MG63 (cell line): ENCODE measurements at regions not wholly inside any gene's neighbourhood (a gene's known extent, or its start where the extent isn't known, plus 50 kb on each side); places are given as distances from the start of the nearest gene placed in this dataset.
"Not testable (repeated sequence)": the region's sequence is repeated elsewhere in the genome, so short reads cannot be mapped to it uniquely, and the experiment has no call there.

ENCODE experiments used
- DNase-seq: peaks from one replicate; pipeline ENCODE4 v3.0.0-alpha.2; 2020
- H3K27me3 ChIP-seq: fragments of 250-450 bp; sonication (Bioruptor Pico); 2 replicates; pipeline ENCODE4 v1.5.1; 2020; ENCODE audit warnings: mild to moderate bottlenecking, moderate library complexity
- H3K36me3 ChIP-seq: fragments of 250-450 bp; sonication (Bioruptor Pico); 2 replicates; pipeline ENCODE4 v1.5.1; 2020; ENCODE audit warnings: mild to moderate bottlenecking, moderate library complexity
- H3K4me3 ChIP-seq: fragments of 250-450 bp; sonication (Bioruptor Pico); 2 replicates; pipeline ENCODE4 v1.5.1; 2020; ENCODE audit warnings: mild to moderate bottlenecking, moderate library complexity
- H3K9me3 ChIP-seq: fragments of 250-450 bp; sonication (Bioruptor Pico); 2 replicates; pipeline ENCODE4 v1.5.1; 2020; ENCODE audit warnings: mild to moderate bottlenecking, moderate library complexity

GRCh38 chr12:38528527-38528926 lies 212.0 kb downstream of the ALG10B start:
- Histone ChIP-seq H3K9me3 (no peaks in the 10 kb centered on the region), H3K4me3 (no peak overlapping the region), H3K27me3 (no peaks in the 10 kb centered on the region), H3K36me3 (no peaks in the 10 kb centered on the region)
- no peak for DNase-seq

- H3K9me3 ChIP-seq, DNase-seq, H3K4me3 ChIP-seq: not testable (repeated sequence)
These were observed 212.7 kb downstream of the ALG10B start for GRCh38 chr12:38529281-38529680.

GRCh38 chr12:38538319-38538718 lies 221.7 kb downstream of the ALG10B start:
- Histone ChIP-seq H3K36me3 (no peaks in the 10 kb centered on the region), H3K4me3 (no peak overlapping the region), H3K9me3 (no peaks in the 10 kb centered on the region), H3K27me3 (no peaks in the 10 kb centered on the region)
- no peak for DNase-seq

More at GRCh38 chr12:38529281-38529680, 212.7 kb downstream of the ALG10B start:
- not testable (repeated sequence) for H3K27me3 ChIP-seq, H3K36me3 ChIP-seq

GRCh38 chr12:38540156-38540555 lies 223.6 kb downstream of the ALG10B start:
- no peak for DNase-seq
- Histone ChIP-seq H3K36me3 (no peaks in the 10 kb centered on the region), H3K27me3 (no peaks in the 10 kb centered on the region), H3K4me3 (no peak overlapping the region), H3K9me3 (no peaks in the 10 kb centered on the region)

- no peaks in the 10 kb centered on the region for H3K36me3 ChIP-seq
- DNase-seq: no peak
- H3K4me3 ChIP-seq: no peak overlapping the region
- no peaks in the 10 kb centered on the region for H3K9me3 ChIP-seq
- H3K27me3 ChIP-seq: no peaks in the 10 kb centered on the region
These were observed 225.3 kb downstream of the ALG10B start for GRCh38 chr12:38541849-38542248.

GRCh38 chr12:38543151-38543550 lies 226.6 kb downstream of the ALG10B start:
- no peak overlapping the region for H3K4me3 ChIP-seq
- H3K36me3 ChIP-seq: no peaks in the 10 kb centered on the region
- H3K9me3 ChIP-seq: no peaks in the 10 kb centered on the region
- no peak for DNase-seq
- no peaks in the 10 kb centered on the region for H3K27me3 ChIP-seq

GRCh38 chr12:38544330-38545066 lies 227.9 kb downstream of the ALG10B start:
- DNase-seq: no peak
- H3K4me3 ChIP-seq: peak overlapping the region; percentile 2; the same call in 1 of the 2 replicates

GRCh38 chr12:38547586-38547985 lies 231.0 kb downstream of the ALG10B start:
- Histone ChIP-seq H3K9me3 (no peaks in the 10 kb centered on the region), H3K27me3 (no peaks in the 10 kb centered on the region), H3K4me3 (no peak overlapping the region), H3K36me3 (no peaks in the 10 kb centered on the region)
- no peak for DNase-seq

More at GRCh38 chr12:38544330-38545066, 227.9 kb downstream of the ALG10B start:
- Histone ChIP-seq H3K27me3 (no peaks in the 10 kb centered on the region), H3K36me3 (no peaks in the 10 kb centered on the region), H3K9me3 (no peaks in the 10 kb centered on the region)

GRCh38 chr12:38555620-38556591 lies 239.3 kb downstream of the ALG10B start:
- Histone ChIP-seq H3K9me3 (peaks cover 4% of the 10 kb centered on the region; the same call in 1 of the 2 replicates), H3K27me3 (no peaks in the 10 kb centered on the region), H3K4me3 (no peak overlapping the region), H3K36me3 (no peaks in the 10 kb centered on the region)
- no peak for DNase-seq

- peaks cover 4% of the 10 kb centered on the region; the same call in 1 of the 2 replicates for H3K9me3 ChIP-seq
- H3K27me3 ChIP-seq: no peaks in the 10 kb centered on the region
- no peak for DNase-seq
- no peak overlapping the region for H3K4me3 ChIP-seq
- H3K36me3 ChIP-seq: no peaks in the 10 kb centered on the region
These were observed 240.1 kb downstream of the ALG10B start for GRCh38 chr12:38556647-38557046.

GRCh38 chr12:38585086-38585485 lies 268.5 kb downstream of the ALG10B start:
- H3K36me3 ChIP-seq: no peaks in the 10 kb centered on the region
- H3K27me3 ChIP-seq: no peaks in the 10 kb centered on the region
- no peak overlapping the region for H3K4me3 ChIP-seq
- peaks cover 4% of the 10 kb centered on the region; the same call in 1 of the 2 replicates for H3K9me3 ChIP-seq
- peak; percentile 14 for DNase-seq

- H3K9me3 ChIP-seq: peaks cover 4% of the 10 kb centered on the region; the same call in 1 of the 2 replicates
- DNase-seq: no peak
These were observed 270.2 kb downstream of the ALG10B start for GRCh38 chr12:38586789-38587188.

GRCh38 chr12:38587594-38587993 lies 271.0 kb downstream of the ALG10B start:
- peaks cover 4% of the 10 kb centered on the region; the same call in 1 of the 2 replicates for H3K9me3 ChIP-seq
- H3K27me3 ChIP-seq: no peaks in the 10 kb centered on the region
- no peak overlapping the region for H3K4me3 ChIP-seq
- DNase-seq: no peak
- H3K36me3 ChIP-seq: no peaks in the 10 kb centered on the region

More at GRCh38 chr12:38586789-38587188, 270.2 kb downstream of the ALG10B start:
- Histone ChIP-seq H3K4me3 (no peak overlapping the region), H3K27me3 (no peaks in the 10 kb centered on the region), H3K36me3 (no peaks in the 10 kb centered on the region)

GRCh38 chr12:38588624-38589305 lies 272.2 kb downstream of the ALG10B start:
- Histone ChIP-seq H3K27me3 (no peaks in the 10 kb centered on the region), H3K4me3 (no peak overlapping the region), H3K9me3 (peaks cover 3% of the 10 kb centered on the region; the same call in 1 of the 2 replicates), H3K36me3 (no peaks in the 10 kb centered on the region)
- no peak for DNase-seq

- H3K27me3 ChIP-seq: no peaks in the 10 kb centered on the region
- no peaks in the 10 kb centered on the region for H3K9me3 ChIP-seq
- H3K4me3 ChIP-seq: no peak overlapping the region
- DNase-seq: no peak
- H3K36me3 ChIP-seq: no peaks in the 10 kb centered on the region
These were observed 272.7 kb downstream of the ALG10B start for GRCh38 chr12:38589306-38589632.

- no peaks in the 10 kb centered on the region for H3K36me3 ChIP-seq
- no peak overlapping the region for H3K4me3 ChIP-seq
- no peak for DNase-seq
- no peaks in the 10 kb centered on the region for H3K27me3 ChIP-seq
- peaks cover 4% of the 10 kb centered on the region; the same call in 1 of the 2 replicates for H3K9me3 ChIP-seq
These were observed 285.4 kb downstream of the ALG10B start for GRCh38 chr12:38601949-38602348.
